ENCODE measurements at regions not wholly inside any gene's neighbourhood (a gene's known extent, or its start where the extent isn't known, plus 50 kb on each side); places are given as distances from the start of the nearest gene placed in this dataset.
"Not testable (repeated sequence)": the region's sequence is repeated elsewhere in the genome, so short reads cannot be mapped to it uniquely, and the experiment has no call there.

- intact Hi-C loops (cut with DNase I, micrococcal nuclease): loop anchor here (5.0 kb wide), 3 partner anchors 895 to 1745 kb away; no protein-coding TSS in a partner anchor
- ATAC-seq (ENCODE audit: poor library complexity): no peak
- Mint-ChIP-seq H3K27me3 (peaks cover 58% of the 10 kb centered on the region), H3K4me1 (ENCODE audit: low read depth) (no peaks in the 10 kb centered on the region), H3K36me3 (ENCODE audit: low read depth) (no peaks in the 10 kb centered on the region), H3K9me3 (no peaks in the 10 kb centered on the region), H3K4me3 (no peak overlapping the region), H3K27ac (no peak overlapping the region)
- POLR2A ChIA-PET: no interaction called here
- Histone ChIP-seq H3K4me1 (ENCODE audit: insufficient read depth, low read length) (peaks cover 1% of the 10 kb centered on the region), H3K9me3 (ENCODE audit: control insufficient read depth in 1 of 2, insufficient read depth in 1 of 2, low read length in 2 of 2) (peaks cover 0 to under 1% of the 10 kb centered on the region in 2 experiments), H3K27ac (ENCODE audit: low read depth in 1 of 2, low read length in 2 of 2) (no peak overlapping the region), H3K36me3 (ENCODE audit: insufficient read depth, low read length) (no peaks in the 10 kb centered on the region), H3K4me3 (ENCODE audit: low read length) (no peak overlapping the region), H3K27me3 (ENCODE audit: control insufficient read depth in 1 of 2, insufficient read depth in 2 of 2, low read length in 2 of 2) (peaks cover 9 to 13% of the 10 kb centered on the region in 2 experiments)
- no peak for DNase-seq
- CTCF ChIA-PET: interaction anchor here (1.1 kb wide), 1 partner anchor 16 kb away, joined by 3 read pairs; no protein-coding TSS in a partner anchor
- TF ChIP-seq, protein P1, sequence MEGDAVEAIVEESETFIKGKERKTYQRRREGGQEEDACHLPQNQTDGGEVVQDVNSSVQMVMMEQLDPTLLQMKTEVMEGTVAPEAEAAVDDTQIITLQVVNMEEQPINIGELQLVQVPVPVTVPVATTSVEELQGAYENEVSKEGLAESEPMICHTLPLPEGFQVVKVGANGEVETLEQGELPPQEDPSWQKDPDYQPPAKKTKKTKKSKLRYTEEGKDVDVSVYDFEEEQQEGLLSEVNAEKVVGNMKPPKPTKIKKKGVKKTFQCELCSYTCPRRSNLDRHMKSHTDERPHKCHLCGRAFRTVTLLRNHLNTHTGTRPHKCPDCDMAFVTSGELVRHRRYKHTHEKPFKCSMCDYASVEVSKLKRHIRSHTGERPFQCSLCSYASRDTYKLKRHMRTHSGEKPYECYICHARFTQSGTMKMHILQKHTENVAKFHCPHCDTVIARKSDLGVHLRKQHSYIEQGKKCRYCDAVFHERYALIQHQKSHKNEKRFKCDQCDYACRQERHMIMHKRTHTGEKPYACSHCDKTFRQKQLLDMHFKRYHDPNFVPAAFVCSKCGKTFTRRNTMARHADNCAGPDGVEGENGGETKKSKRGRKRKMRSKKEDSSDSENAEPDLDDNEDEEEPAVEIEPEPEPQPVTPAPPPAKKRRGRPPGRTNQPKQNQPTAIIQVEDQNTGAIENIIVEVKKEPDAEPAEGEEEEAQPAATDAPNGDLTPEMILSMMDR (IDR thresholded peaks at IDR 0.05): no peak
These were observed 130.4 kb upstream of the PODXL start for GRCh38 chr7:131686833-131687232.

- TF ChIP-seq, protein P1 (IDR thresholded peaks at IDR 0.05): no peak
- intact Hi-C loops (cut with DNase I, micrococcal nuclease): no loop called here
- Histone ChIP-seq H3K27me3 (ENCODE audit: control insufficient read depth in 1 of 2, insufficient read depth in 2 of 2, low read length in 2 of 2) (peaks cover 6 to 9% of the 10 kb centered on the region in 2 experiments), H3K36me3 (ENCODE audit: insufficient read depth, low read length) (no peaks in the 10 kb centered on the region), H3K27ac (ENCODE audit: low read depth in 1 of 2, low read length in 2 of 2) (no peak overlapping the region), H3K4me3 (ENCODE audit: low read length) (no peak overlapping the region), H3K4me1 (ENCODE audit: insufficient read depth, low read length) (no peaks in the 10 kb centered on the region), H3K9me3 (ENCODE audit: control insufficient read depth in 1 of 2, insufficient read depth in 1 of 2, low read length in 2 of 2) (no peaks in the 10 kb centered on the region)
- peaks cover 41% of the 10 kb centered on the region for H3K27me3 Mint-ChIP-seq
- no peak for DNase-seq
- CTCF ChIA-PET: no interaction called here
- no peak for ATAC-seq (ENCODE audit: poor library complexity)
- POLR2A ChIA-PET: no interaction called here
- H3K36me3 Mint-ChIP-seq (ENCODE audit: low read depth): no peaks in the 10 kb centered on the region
- H3K27ac Mint-ChIP-seq: no peak overlapping the region
- peaks cover 3% of the 10 kb centered on the region for H3K9me3 Mint-ChIP-seq
- H3K4me3 Mint-ChIP-seq: no peak overlapping the region
- no peaks in the 10 kb centered on the region for H3K4me1 Mint-ChIP-seq (ENCODE audit: low read depth)
These were observed 127.2 kb upstream of the PODXL start for GRCh38 chr7:131683536-131684125.

DNA sequence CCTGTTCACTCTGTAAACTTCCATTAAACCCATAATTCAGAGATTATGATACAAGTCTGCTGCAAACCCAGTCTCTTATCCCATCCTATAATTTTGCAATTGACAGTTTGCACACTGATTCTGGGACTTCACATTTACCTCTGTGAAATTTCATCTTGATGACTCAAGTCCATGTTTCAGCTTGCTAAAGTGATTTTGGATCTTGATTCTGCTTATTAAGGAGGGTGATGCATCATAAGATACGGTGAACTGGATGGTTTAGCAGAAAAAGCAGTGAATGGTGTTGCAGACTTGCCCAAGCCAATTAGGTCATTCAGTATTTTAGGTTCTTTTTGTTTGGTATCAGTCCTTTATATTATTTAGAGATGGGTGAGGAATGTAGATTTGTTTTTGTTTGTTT lies 125.5 kb upstream of the PODXL start:
- Mint-ChIP-seq H3K4me1 (ENCODE audit: low read depth) (no peaks in the 10 kb centered on the region), H3K36me3 (ENCODE audit: low read depth) (no peaks in the 10 kb centered on the region), H3K9me3 (peaks cover 3% of the 10 kb centered on the region), H3K27ac (no peak overlapping the region), H3K4me3 (no peak overlapping the region), H3K27me3 (peaks cover 37% of the 10 kb centered on the region)
- intact Hi-C loops (cut with DNase I, micrococcal nuclease): no loop called here
- CTCF ChIA-PET: interaction anchor here (0.7 kb wide), 1 partner anchor 13 kb away, joined by 4 read pairs; no protein-coding TSS in a partner anchor
- Histone ChIP-seq H3K4me3 (ENCODE audit: low read length) (no peak overlapping the region), H3K9me3 (ENCODE audit: control insufficient read depth in 1 of 2, insufficient read depth in 1 of 2, low read length in 2 of 2) (no peaks in the 10 kb centered on the region), H3K27me3 (ENCODE audit: control insufficient read depth in 1 of 2, insufficient read depth in 2 of 2, low read length in 2 of 2) (peaks cover 6 to 9% of the 10 kb centered on the region in 2 experiments), H3K27ac (ENCODE audit: low read depth in 1 of 2, low read length in 2 of 2) (no peak overlapping the region), H3K36me3 (ENCODE audit: insufficient read depth, low read length) (no peaks in the 10 kb centered on the region), H3K4me1 (ENCODE audit: insufficient read depth, low read length) (no peaks in the 10 kb centered on the region)
- TF ChIP-seq, protein P1 (IDR thresholded peaks at IDR 0.05): no peak
- POLR2A ChIA-PET: no interaction called here
- ATAC-seq (ENCODE audit: poor library complexity) (no peak), DNase-seq (no peak)

GRCh38 chr7:131679071-131679470 lies 122.6 kb upstream of the PODXL start:
- H3K36me3 Mint-ChIP-seq (ENCODE audit: low read depth); H3K4me3 Mint-ChIP-seq; intact Hi-C loops (cut with DNase I, micrococcal nuclease); CTCF ChIA-PET; H3K9me3 ChIP-seq (ENCODE audit: control insufficient read depth in 1 of 2, insufficient read depth in 1 of 2, low read length in 2 of 2); H3K27ac Mint-ChIP-seq; H3K27me3 ChIP-seq (ENCODE audit: control insufficient read depth in 1 of 2, insufficient read depth in 2 of 2, low read length in 2 of 2); DNase-seq; H3K4me3 ChIP-seq (ENCODE audit: low read length); ATAC-seq (ENCODE audit: poor library complexity); H3K9me3 Mint-ChIP-seq; H3K36me3 ChIP-seq (ENCODE audit: insufficient read depth, low read length); H3K4me1 ChIP-seq (ENCODE audit: insufficient read depth, low read length); POLR2A ChIA-PET; H3K4me1 Mint-ChIP-seq (ENCODE audit: low read depth); H3K27ac ChIP-seq (ENCODE audit: low read depth in 1 of 2, low read length in 2 of 2): not testable (repeated sequence)
- peaks cover 43% of the 10 kb centered on the region for H3K27me3 Mint-ChIP-seq

DNA sequence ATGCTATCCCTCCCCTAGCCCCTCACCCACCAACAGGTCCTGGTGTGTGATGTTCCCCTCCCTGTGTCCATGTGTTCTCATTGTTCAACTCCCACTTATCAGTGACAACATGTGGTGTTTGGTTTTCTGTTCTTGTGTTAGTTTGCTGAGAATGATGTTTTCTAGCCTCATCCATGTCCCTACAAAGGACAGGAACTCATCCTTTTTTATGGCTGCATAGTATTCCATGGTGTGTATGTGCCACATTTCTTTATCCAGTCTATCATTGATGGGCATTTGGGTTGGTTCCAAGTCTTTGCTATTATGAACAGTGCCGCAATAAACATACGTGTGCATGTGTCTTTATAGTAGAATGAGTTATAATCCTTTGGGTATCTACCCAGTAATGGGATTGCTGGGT lies 120.4 kb upstream of the PODXL start:
- peaks cover 40% of the 10 kb centered on the region for H3K27me3 Mint-ChIP-seq
- intact Hi-C loops (cut with DNase I, micrococcal nuclease); H3K4me3 ChIP-seq (ENCODE audit: low read length): not testable (repeated sequence)

More for the DNA sequence above, 120.4 kb upstream of the PODXL start:
- H3K36me3 ChIP-seq (ENCODE audit: insufficient read depth, low read length); H3K27ac ChIP-seq (ENCODE audit: low read depth in 1 of 2, low read length in 2 of 2); H3K9me3 ChIP-seq (ENCODE audit: control insufficient read depth in 1 of 2, insufficient read depth in 1 of 2, low read length in 2 of 2); H3K27ac Mint-ChIP-seq; POLR2A ChIA-PET; CTCF ChIA-PET; ATAC-seq (ENCODE audit: poor library complexity); H3K4me1 Mint-ChIP-seq (ENCODE audit: low read depth); H3K27me3 ChIP-seq (ENCODE audit: control insufficient read depth in 1 of 2, insufficient read depth in 2 of 2, low read length in 2 of 2); H3K36me3 Mint-ChIP-seq (ENCODE audit: low read depth); H3K4me3 Mint-ChIP-seq; DNase-seq; H3K9me3 Mint-ChIP-seq; H3K4me1 ChIP-seq (ENCODE audit: insufficient read depth, low read length): not testable (repeated sequence)
